ENCODE measurements at regions not wholly inside any gene's neighbourhood (a gene's known extent, or its start where the extent isn't known, plus 50 kb on each side); places are given as distances from the start of the nearest gene placed in this dataset.

GRCh38 chr10:9227679-9228365 lies 1173.3 kb downstream of the GATA3 start:
- no peak overlapping the region for H3K4me3 ChIP-seq (ENCODE audit: low read length)
- no peak for DNase-seq
- no peaks in the 10 kb centered on the region for H3K4me1 ChIP-seq (ENCODE audit: low read length)
- no peak overlapping the region for H3K9ac ChIP-seq (ENCODE audit: low read length)
- no peak overlapping the region for H3K4me2 ChIP-seq (ENCODE audit: low read depth, low read length, poor library complexity, severe bottlenecking)
- no peaks in the 10 kb centered on the region for H3K27me3 ChIP-seq (ENCODE audit: low read length)
- H3K9me3 ChIP-seq (ENCODE audit: low read length), result no peaks in the 10 kb centered on the region
- no peak overlapping the region for H2AFZ ChIP-seq (ENCODE audit: low read length)
- no peaks in the 10 kb centered on the region for H3K79me2 ChIP-seq (ENCODE audit: low read length)
- H3K36me3 ChIP-seq (ENCODE audit: insufficient read depth, low read length), result no peaks in the 10 kb centered on the region
- no peaks in the 10 kb centered on the region for H3K9me2 ChIP-seq (replicated peaks; ENCODE audit: insufficient read depth, low read length)
- no peaks in the 10 kb centered on the region for H4K20me1 ChIP-seq (ENCODE audit: insufficient read depth, low read depth, low read length)
- H3K27ac ChIP-seq (ENCODE audit: low read length), result no peak overlapping the region

GRCh38 chr10:9228771-9229170 lies 1174.3 kb downstream of the GATA3 start:
- Histone ChIP-seq H2AFZ (ENCODE audit: low read length) (no peak overlapping the region), H3K27ac (ENCODE audit: low read length) (no peak overlapping the region), H3K27me3 (ENCODE audit: low read length) (no peaks in the 10 kb centered on the region)

GRCh38 chr10:9229702-9230244 lies 1175.3 kb downstream of the GATA3 start:
- Histone ChIP-seq H3K9me2 (replicated peaks; ENCODE audit: insufficient read depth, low read length) (no peaks in the 10 kb centered on the region), H3K27me3 (ENCODE audit: low read length) (no peaks in the 10 kb centered on the region), H3K36me3 (ENCODE audit: insufficient read depth, low read length) (no peaks in the 10 kb centered on the region), H3K9ac (ENCODE audit: low read length) (no peak overlapping the region), H2AFZ (ENCODE audit: low read length) (no peak overlapping the region), H4K20me1 (ENCODE audit: insufficient read depth, low read depth, low read length) (no peaks in the 10 kb centered on the region), H3K4me2 (ENCODE audit: low read depth, low read length, poor library complexity, severe bottlenecking) (no peak overlapping the region), H3K9me3 (ENCODE audit: low read length) (no peaks in the 10 kb centered on the region), H3K27ac (ENCODE audit: low read length) (no peak overlapping the region), H3K4me3 (ENCODE audit: low read length) (no peak overlapping the region), H3K79me2 (ENCODE audit: low read length) (no peaks in the 10 kb centered on the region), H3K4me1 (ENCODE audit: low read length) (no peaks in the 10 kb centered on the region)
- DNase-seq, result no peak

More at GRCh38 chr10:9228771-9229170, 1174.3 kb downstream of the GATA3 start:
- no peak overlapping the region for H3K4me3 ChIP-seq (ENCODE audit: low read length)
- H3K4me1 ChIP-seq (ENCODE audit: low read length), result no peaks in the 10 kb centered on the region
- no peak for DNase-seq
- no peaks in the 10 kb centered on the region for H4K20me1 ChIP-seq (ENCODE audit: insufficient read depth, low read depth, low read length)
- H3K36me3 ChIP-seq (ENCODE audit: insufficient read depth, low read length), result no peaks in the 10 kb centered on the region
- H3K4me2 ChIP-seq (ENCODE audit: low read depth, low read length, poor library complexity, severe bottlenecking), result no peak overlapping the region
- no peaks in the 10 kb centered on the region for H3K9me3 ChIP-seq (ENCODE audit: low read length)
- H3K79me2 ChIP-seq (ENCODE audit: low read length), result no peaks in the 10 kb centered on the region
- no peaks in the 10 kb centered on the region for H3K9me2 ChIP-seq (replicated peaks; ENCODE audit: insufficient read depth, low read length)
- no peak overlapping the region for H3K9ac ChIP-seq (ENCODE audit: low read length)

GRCh38 chr10:9230625-9231024 lies 1176.1 kb downstream of the GATA3 start:
- no peak overlapping the region for H3K9ac ChIP-seq (ENCODE audit: low read length)
- H3K9me3 ChIP-seq (ENCODE audit: low read length), result no peaks in the 10 kb centered on the region
- H3K36me3 ChIP-seq (ENCODE audit: insufficient read depth, low read length), result no peaks in the 10 kb centered on the region
- no peak for DNase-seq
- no peak overlapping the region for H3K27ac ChIP-seq (ENCODE audit: low read length)
- no peaks in the 10 kb centered on the region for H3K9me2 ChIP-seq (replicated peaks; ENCODE audit: insufficient read depth, low read length)
- H4K20me1 ChIP-seq (ENCODE audit: insufficient read depth, low read depth, low read length), result no peaks in the 10 kb centered on the region
- no peak overlapping the region for H3K4me2 ChIP-seq (ENCODE audit: low read depth, low read length, poor library complexity, severe bottlenecking)
- H3K79me2 ChIP-seq (ENCODE audit: low read length), result no peaks in the 10 kb centered on the region
- H2AFZ ChIP-seq (ENCODE audit: low read length), result no peak overlapping the region
- no peaks in the 10 kb centered on the region for H3K4me1 ChIP-seq (ENCODE audit: low read length)
- no peak overlapping the region for H3K4me3 ChIP-seq (ENCODE audit: low read length)
- H3K27me3 ChIP-seq (ENCODE audit: low read length), result no peaks in the 10 kb centered on the region

GRCh38 chr10:9234191-9234590 lies 1179.7 kb downstream of the GATA3 start:
- no peaks in the 10 kb centered on the region for H4K20me1 ChIP-seq (ENCODE audit: insufficient read depth, low read depth, low read length)
- no peaks in the 10 kb centered on the region for H3K36me3 ChIP-seq (ENCODE audit: insufficient read depth, low read length)
- H3K9ac ChIP-seq (ENCODE audit: low read length), result no peak overlapping the region
- no peak overlapping the region for H2AFZ ChIP-seq (ENCODE audit: low read length)
- H3K27ac ChIP-seq (ENCODE audit: low read length), result no peak overlapping the region
- DNase-seq, result no peak
- no peaks in the 10 kb centered on the region for H3K4me1 ChIP-seq (ENCODE audit: low read length)
- H3K9me2 ChIP-seq (replicated peaks; ENCODE audit: insufficient read depth, low read length), result no peaks in the 10 kb centered on the region
- H3K4me3 ChIP-seq (ENCODE audit: low read length), result no peak overlapping the region
- no peaks in the 10 kb centered on the region for H3K27me3 ChIP-seq (ENCODE audit: low read length)
- no peak overlapping the region for H3K4me2 ChIP-seq (ENCODE audit: low read depth, low read length, poor library complexity, severe bottlenecking)
- H3K79me2 ChIP-seq (ENCODE audit: low read length), result no peaks in the 10 kb centered on the region
- no peaks in the 10 kb centered on the region for H3K9me3 ChIP-seq (ENCODE audit: low read length)

GRCh38 chr10:9238041-9238440 lies 1183.6 kb downstream of the GATA3 start:
- H3K27me3 ChIP-seq (ENCODE audit: low read length), result no peaks in the 10 kb centered on the region
- H3K9me3 ChIP-seq (ENCODE audit: low read length), result no peaks in the 10 kb centered on the region
- no peak overlapping the region for H2AFZ ChIP-seq (ENCODE audit: low read length)
- H3K9me2 ChIP-seq (replicated peaks; ENCODE audit: insufficient read depth, low read length), result no peaks in the 10 kb centered on the region
- no peak overlapping the region for H3K4me3 ChIP-seq (ENCODE audit: low read length)
- H3K27ac ChIP-seq (ENCODE audit: low read length), result no peak overlapping the region
- DNase-seq, result no peak
- H3K36me3 ChIP-seq (ENCODE audit: insufficient read depth, low read length), result no peaks in the 10 kb centered on the region
- H3K4me2 ChIP-seq (ENCODE audit: low read depth, low read length, poor library complexity, severe bottlenecking), result no peak overlapping the region
- no peaks in the 10 kb centered on the region for H3K79me2 ChIP-seq (ENCODE audit: low read length)
- H4K20me1 ChIP-seq (ENCODE audit: insufficient read depth, low read depth, low read length), result no peaks in the 10 kb centered on the region
- no peaks in the 10 kb centered on the region for H3K4me1 ChIP-seq (ENCODE audit: low read length)
- H3K9ac ChIP-seq (ENCODE audit: low read length), result no peak overlapping the region

GRCh38 chr10:9239298-9239697 lies 1184.8 kb downstream of the GATA3 start:
- no peaks in the 10 kb centered on the region for H3K79me2 ChIP-seq (ENCODE audit: low read length)
- H3K9me2 ChIP-seq (replicated peaks; ENCODE audit: insufficient read depth, low read length), result no peaks in the 10 kb centered on the region
- H4K20me1 ChIP-seq (ENCODE audit: insufficient read depth, low read depth, low read length), result no peaks in the 10 kb centered on the region
- no peak overlapping the region for H2AFZ ChIP-seq (ENCODE audit: low read length)
- H3K9me3 ChIP-seq (ENCODE audit: low read length), result no peaks in the 10 kb centered on the region
- no peak for DNase-seq
- H3K27me3 ChIP-seq (ENCODE audit: low read length), result no peaks in the 10 kb centered on the region
- H3K27ac ChIP-seq (ENCODE audit: low read length), result no peak overlapping the region
- no peaks in the 10 kb centered on the region for H3K4me1 ChIP-seq (ENCODE audit: low read length)
- no peak overlapping the region for H3K4me2 ChIP-seq (ENCODE audit: low read depth, low read length, poor library complexity, severe bottlenecking)
- H3K36me3 ChIP-seq (ENCODE audit: insufficient read depth, low read length), result no peaks in the 10 kb centered on the region
- H3K4me3 ChIP-seq (ENCODE audit: low read length), result no peak overlapping the region
- no peak overlapping the region for H3K9ac ChIP-seq (ENCODE audit: low read length)

- no peak for DNase-seq
- Histone ChIP-seq H3K36me3 (ENCODE audit: insufficient read depth, low read length) (no peaks in the 10 kb centered on the region), H3K79me2 (ENCODE audit: low read length) (no peaks in the 10 kb centered on the region), H3K4me3 (ENCODE audit: low read length) (no peak overlapping the region), H3K4me1 (ENCODE audit: low read length) (no peaks in the 10 kb centered on the region), H3K27ac (ENCODE audit: low read length) (no peak overlapping the region), H4K20me1 (ENCODE audit: insufficient read depth, low read depth, low read length) (no peaks in the 10 kb centered on the region), H2AFZ (ENCODE audit: low read length) (no peak overlapping the region), H3K9ac (ENCODE audit: low read length) (no peak overlapping the region), H3K27me3 (ENCODE audit: low read length) (no peaks in the 10 kb centered on the region), H3K9me3 (ENCODE audit: low read length) (no peaks in the 10 kb centered on the region), H3K4me2 (ENCODE audit: low read depth, low read length, poor library complexity, severe bottlenecking) (no peak overlapping the region), H3K9me2 (replicated peaks; ENCODE audit: insufficient read depth, low read length) (no peaks in the 10 kb centered on the region)
These were observed 1189.5 kb downstream of the GATA3 start for GRCh38 chr10:9243941-9244411.

Measured in Karpas-422 (cell line).